ENCODE measurements at regions not wholly inside any gene's neighbourhood (a gene's known extent, or its start where the extent isn't known, plus 50 kb on each side); places are given as distances from the start of the nearest gene placed in this dataset.

- Histone ChIP-seq H3K27me3 (replicated peaks in 2 of 5; ENCODE audit: control insufficient read depth in 4 of 5, insufficient read depth in 5 of 5, low read length in 4 of 5) (no peaks in the 10 kb centered on the region), H3K4me3 (ENCODE audit: control insufficient read depth in 1 of 7, extremely low read depth in 1 of 7, insufficient read depth in 4 of 7, low read depth in 2 of 7, low read length in 6 of 7) (no peak overlapping the region), H3K27ac (ENCODE audit: insufficient read depth in 1 of 2, low read depth in 1 of 2, low read length in 2 of 2, poor library complexity in 1 of 2, severe bottlenecking in 2 of 2) (no peak overlapping the region), H3K4me1 (ENCODE audit: control extremely low read depth in 1 of 4, control insufficient read depth in 4 of 4, insufficient read depth in 4 of 4, low read length in 3 of 4) (no peaks in the 10 kb centered on the region), H3K36me3 (ENCODE audit: control insufficient read depth in 4 of 4, insufficient read depth in 4 of 4, low read length in 3 of 4) (no peaks in the 10 kb centered on the region), H3K9me3 (ENCODE audit: control extremely low read depth in 1 of 5, control insufficient read depth in 4 of 5, insufficient read depth in 2 of 5, low read depth in 1 of 5, low read length in 4 of 5) (no peaks in the 10 kb centered on the region)
- ChIA-PET CTCF (no interaction called here), POLR2A (no interaction called here)
- 95% methylated on average over 3 of the region's 3 CpGs for WGBS (ENCODE audit: insufficient coverage)
- no peak for DNase-seq
These were observed 520.5 kb downstream of the PPARGC1A start for GRCh38 chr4:23369331-23369730.

GRCh38 chr4:23368081-23368697, 521.7 kb downstream of the PPARGC1A start:
- Histone ChIP-seq H3K27me3 (replicated peaks in 2 of 5; ENCODE audit: control insufficient read depth in 4 of 5, insufficient read depth in 5 of 5, low read length in 4 of 5) (no peaks in the 10 kb centered on the region), H3K27ac (ENCODE audit: insufficient read depth in 1 of 2, low read depth in 1 of 2, low read length in 2 of 2, poor library complexity in 1 of 2, severe bottlenecking in 2 of 2) (no peak overlapping the region), H3K36me3 (ENCODE audit: control insufficient read depth in 4 of 4, insufficient read depth in 4 of 4, low read length in 3 of 4) (no peaks in the 10 kb centered on the region), H3K4me3 (ENCODE audit: control insufficient read depth in 1 of 7, extremely low read depth in 1 of 7, insufficient read depth in 4 of 7, low read depth in 2 of 7, low read length in 6 of 7) (no peak overlapping the region), H3K4me1 (ENCODE audit: control extremely low read depth in 1 of 4, control insufficient read depth in 4 of 4, insufficient read depth in 4 of 4, low read length in 3 of 4) (no peaks in the 10 kb centered on the region), H3K9me3 (ENCODE audit: control extremely low read depth in 1 of 5, control insufficient read depth in 4 of 5, insufficient read depth in 2 of 5, low read depth in 1 of 5, low read length in 4 of 5) (no peaks in the 10 kb centered on the region)
- 92% methylated on average over 3 of the region's 6 CpGs for WGBS (ENCODE audit: insufficient coverage)
- POLR2A ChIA-PET, result no interaction called here
- CTCF ChIA-PET, result no interaction called here
- no peak for DNase-seq

- POLR2A ChIA-PET, result no interaction called here
- CTCF ChIA-PET, result no interaction called here
These were observed 523.3 kb downstream of the PPARGC1A start for GRCh38 chr4:23366557-23366906.

GRCh38 chr4:23365871-23366556, 523.8 kb downstream of the PPARGC1A start:
- H3K4me1 ChIP-seq (ENCODE audit: control extremely low read depth in 1 of 4, control insufficient read depth in 4 of 4, insufficient read depth in 4 of 4, low read length in 3 of 4), result no peaks in the 10 kb centered on the region
- H3K27me3 ChIP-seq (replicated peaks in 2 of 5; ENCODE audit: control insufficient read depth in 4 of 5, insufficient read depth in 5 of 5, low read length in 4 of 5), result no peaks in the 10 kb centered on the region
- no peak overlapping the region for H3K27ac ChIP-seq (ENCODE audit: insufficient read depth in 1 of 2, low read depth in 1 of 2, low read length in 2 of 2, poor library complexity in 1 of 2, severe bottlenecking in 2 of 2)
- no peaks in the 10 kb centered on the region for H3K9me3 ChIP-seq (ENCODE audit: control extremely low read depth in 1 of 5, control insufficient read depth in 4 of 5, insufficient read depth in 2 of 5, low read depth in 1 of 5, low read length in 4 of 5)
- no peak for DNase-seq
- no peaks in the 10 kb centered on the region for H3K36me3 ChIP-seq (ENCODE audit: control insufficient read depth in 4 of 4, insufficient read depth in 4 of 4, low read length in 3 of 4)
- ChIA-PET POLR2A (no interaction called here), CTCF (no interaction called here)
- H3K4me3 ChIP-seq (ENCODE audit: control insufficient read depth in 1 of 7, extremely low read depth in 1 of 7, insufficient read depth in 4 of 7, low read depth in 2 of 7, low read length in 6 of 7), result no peak overlapping the region
- WGBS (ENCODE audit: insufficient coverage), result no CpG with 5 or more reads among the region's 2 CpGs

More at GRCh38 chr4:23366557-23366906, 523.3 kb downstream of the PPARGC1A start:
- Histone ChIP-seq H3K9me3 (ENCODE audit: control extremely low read depth in 1 of 5, control insufficient read depth in 4 of 5, insufficient read depth in 2 of 5, low read depth in 1 of 5, low read length in 4 of 5) (no peaks in the 10 kb centered on the region), H3K4me1 (ENCODE audit: control extremely low read depth in 1 of 4, control insufficient read depth in 4 of 4, insufficient read depth in 4 of 4, low read length in 3 of 4) (no peaks in the 10 kb centered on the region), H3K4me3 (ENCODE audit: control insufficient read depth in 1 of 7, extremely low read depth in 1 of 7, insufficient read depth in 4 of 7, low read depth in 2 of 7, low read length in 6 of 7) (no peak overlapping the region), H3K36me3 (ENCODE audit: control insufficient read depth in 4 of 4, insufficient read depth in 4 of 4, low read length in 3 of 4) (no peaks in the 10 kb centered on the region), H3K27me3 (replicated peaks in 2 of 5; ENCODE audit: control insufficient read depth in 4 of 5, insufficient read depth in 5 of 5, low read length in 4 of 5) (no peaks in the 10 kb centered on the region), H3K27ac (ENCODE audit: insufficient read depth in 1 of 2, low read depth in 1 of 2, low read length in 2 of 2, poor library complexity in 1 of 2, severe bottlenecking in 2 of 2) (no peak overlapping the region)
- WGBS (ENCODE audit: insufficient coverage), result no CpG with 5 or more reads among the region's 1 CpG
- DNase-seq, result no peak

- 89% methylated on average over 2 of the region's 2 CpGs for WGBS (ENCODE audit: insufficient coverage)
These were observed 524.8 kb downstream of the PPARGC1A start for GRCh38 chr4:23365086-23365485.

GRCh38 chr4:23364167-23364566, 525.7 kb downstream of the PPARGC1A start:
- no peaks in the 10 kb centered on the region for H3K4me1 ChIP-seq (ENCODE audit: control extremely low read depth in 1 of 4, control insufficient read depth in 4 of 4, insufficient read depth in 4 of 4, low read length in 3 of 4)
- ChIA-PET CTCF (no interaction called here), POLR2A (no interaction called here)
- H3K27ac ChIP-seq (ENCODE audit: insufficient read depth in 1 of 2, low read depth in 1 of 2, low read length in 2 of 2, poor library complexity in 1 of 2, severe bottlenecking in 2 of 2), result no peak overlapping the region
- H3K4me3 ChIP-seq (ENCODE audit: control insufficient read depth in 1 of 7, extremely low read depth in 1 of 7, insufficient read depth in 4 of 7, low read depth in 2 of 7, low read length in 6 of 7), result no peak overlapping the region
- no peak for DNase-seq
- no peaks in the 10 kb centered on the region for H3K9me3 ChIP-seq (ENCODE audit: control extremely low read depth in 1 of 5, control insufficient read depth in 4 of 5, insufficient read depth in 2 of 5, low read depth in 1 of 5, low read length in 4 of 5)
- no peaks in the 10 kb centered on the region for H3K36me3 ChIP-seq (ENCODE audit: control insufficient read depth in 4 of 4, insufficient read depth in 4 of 4, low read length in 3 of 4)
- H3K27me3 ChIP-seq (replicated peaks in 2 of 5; ENCODE audit: control insufficient read depth in 4 of 5, insufficient read depth in 5 of 5, low read length in 4 of 5), result no peaks in the 10 kb centered on the region
- 100% methylated on average over 2 of the region's 4 CpGs for WGBS (ENCODE audit: insufficient coverage)

More at GRCh38 chr4:23365086-23365485, 524.8 kb downstream of the PPARGC1A start:
- no peak for DNase-seq
- CTCF ChIA-PET, result no interaction called here
- Histone ChIP-seq H3K4me3 (ENCODE audit: control insufficient read depth in 1 of 7, extremely low read depth in 1 of 7, insufficient read depth in 4 of 7, low read depth in 2 of 7, low read length in 6 of 7) (no peak overlapping the region), H3K4me1 (ENCODE audit: control extremely low read depth in 1 of 4, control insufficient read depth in 4 of 4, insufficient read depth in 4 of 4, low read length in 3 of 4) (no peaks in the 10 kb centered on the region), H3K27me3 (replicated peaks in 2 of 5; ENCODE audit: control insufficient read depth in 4 of 5, insufficient read depth in 5 of 5, low read length in 4 of 5) (no peaks in the 10 kb centered on the region), H3K27ac (ENCODE audit: insufficient read depth in 1 of 2, low read depth in 1 of 2, low read length in 2 of 2, poor library complexity in 1 of 2, severe bottlenecking in 2 of 2) (no peak overlapping the region), H3K9me3 (ENCODE audit: control extremely low read depth in 1 of 5, control insufficient read depth in 4 of 5, insufficient read depth in 2 of 5, low read depth in 1 of 5, low read length in 4 of 5) (no peaks in the 10 kb centered on the region), H3K36me3 (ENCODE audit: control insufficient read depth in 4 of 4, insufficient read depth in 4 of 4, low read length in 3 of 4) (no peaks in the 10 kb centered on the region)
- POLR2A ChIA-PET, result no interaction called here

- Histone ChIP-seq H3K9me3 (ENCODE audit: control extremely low read depth in 1 of 5, control insufficient read depth in 4 of 5, insufficient read depth in 2 of 5, low read depth in 1 of 5, low read length in 4 of 5) (no peaks in the 10 kb centered on the region), H3K27me3 (replicated peaks in 2 of 5; ENCODE audit: control insufficient read depth in 4 of 5, insufficient read depth in 5 of 5, low read length in 4 of 5) (no peaks in the 10 kb centered on the region), H3K27ac (ENCODE audit: insufficient read depth in 1 of 2, low read depth in 1 of 2, low read length in 2 of 2, poor library complexity in 1 of 2, severe bottlenecking in 2 of 2) (no peak overlapping the region), H3K4me1 (ENCODE audit: control extremely low read depth in 1 of 4, control insufficient read depth in 4 of 4, insufficient read depth in 4 of 4, low read length in 3 of 4) (no peaks in the 10 kb centered on the region), H3K4me3 (ENCODE audit: control insufficient read depth in 1 of 7, extremely low read depth in 1 of 7, insufficient read depth in 4 of 7, low read depth in 2 of 7, low read length in 6 of 7) (no peak overlapping the region), H3K36me3 (ENCODE audit: control insufficient read depth in 4 of 4, insufficient read depth in 4 of 4, low read length in 3 of 4) (no peaks in the 10 kb centered on the region)
- ChIA-PET CTCF (no interaction called here), POLR2A (no interaction called here)
- no peak for DNase-seq
- WGBS (ENCODE audit: insufficient coverage), result 98% methylated on average over 8 of the region's 9 CpGs
These were observed 528.4 kb downstream of the PPARGC1A start for GRCh38 chr4:23361453-23361852.
